Hematopoietic multipotent progenitor cell treated with erythropoietin and hydrocortisone succinate and interleukin-3 and kit ligand, for 15 days (in vitro differentiated cells): ENCODE measurements at regions not wholly inside any gene's neighbourhood (a gene's known extent, or its start where the extent isn't known, plus 50 kb on each side); places are given as distances from the start of the nearest gene placed in this dataset.

Experiments
- DNase-seq: peaks from one replicate; pipeline ENCODE4 v3.0.0-alpha.2; 2015; ENCODE audit warnings: low spot score

DNA sequence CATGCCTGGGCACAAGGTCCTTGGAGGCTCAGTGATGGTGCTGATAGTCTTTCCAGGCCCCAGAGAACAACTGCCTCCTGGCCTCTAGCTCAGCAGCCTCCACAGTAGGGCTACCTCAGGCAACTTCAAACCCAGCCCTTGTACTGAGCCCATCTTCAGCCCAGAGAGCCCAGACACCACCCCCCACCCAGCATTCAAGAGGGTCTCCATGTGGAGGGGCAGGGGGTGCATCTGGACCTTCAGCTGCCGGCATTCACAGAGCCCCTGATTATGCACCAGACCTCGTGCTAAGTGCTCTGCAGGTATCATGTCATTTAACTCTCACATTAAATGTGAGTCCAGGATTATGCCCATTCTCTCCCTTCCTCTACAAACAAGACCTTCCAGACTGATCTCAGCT, 197.0 kb upstream of the ZC3H12A start:
- DNase-seq: no peak

- no peak for DNase-seq
These were observed 193.0 kb upstream of the ZC3H12A start for GRCh38 chr1:37281354-37281753.

GRCh38 chr1:37282764-37283163, 191.6 kb upstream of the ZC3H12A start:
- no peak for DNase-seq

DNA sequence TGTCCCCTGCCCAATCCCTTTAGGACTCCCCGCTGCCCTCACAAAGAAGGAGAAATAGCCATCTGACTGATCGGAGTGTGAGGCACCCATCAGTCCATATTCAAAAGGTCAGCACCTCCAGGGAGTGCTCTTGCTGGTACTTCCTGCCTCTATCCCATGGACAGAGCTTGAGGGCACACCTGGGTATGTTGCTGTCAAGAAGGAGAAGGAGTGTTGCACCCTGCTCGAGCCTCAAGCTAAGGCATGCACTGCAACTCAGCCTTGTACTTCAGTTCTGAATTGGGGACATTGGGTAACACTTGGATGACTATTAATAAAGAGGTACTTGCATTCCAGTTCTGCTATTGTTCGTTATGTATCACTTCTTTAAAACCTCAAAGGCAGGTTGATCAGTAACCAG, 190.3 kb upstream of the ZC3H12A start:
- no peak for DNase-seq

DNA sequence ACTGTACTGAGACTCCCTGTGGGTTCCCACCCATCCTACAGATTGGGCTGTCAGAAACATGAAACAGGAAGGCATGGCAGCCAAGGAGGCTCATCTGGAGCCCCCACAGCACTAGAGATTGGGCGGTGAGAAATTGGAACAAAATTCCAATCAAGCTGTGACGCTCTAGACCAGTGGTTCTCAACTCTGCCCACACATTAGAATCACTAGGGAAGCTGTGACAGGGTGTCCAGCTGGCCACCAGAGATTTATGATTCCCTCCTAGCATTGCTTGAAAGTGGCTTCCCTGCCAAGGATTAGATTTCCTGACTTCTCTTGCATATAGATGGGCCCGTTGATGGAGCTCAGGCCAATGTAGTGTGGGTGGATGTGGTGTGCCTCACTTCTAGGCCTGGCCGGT, 187.5 kb upstream of the ZC3H12A start:
- no peak for DNase-seq

DNA sequence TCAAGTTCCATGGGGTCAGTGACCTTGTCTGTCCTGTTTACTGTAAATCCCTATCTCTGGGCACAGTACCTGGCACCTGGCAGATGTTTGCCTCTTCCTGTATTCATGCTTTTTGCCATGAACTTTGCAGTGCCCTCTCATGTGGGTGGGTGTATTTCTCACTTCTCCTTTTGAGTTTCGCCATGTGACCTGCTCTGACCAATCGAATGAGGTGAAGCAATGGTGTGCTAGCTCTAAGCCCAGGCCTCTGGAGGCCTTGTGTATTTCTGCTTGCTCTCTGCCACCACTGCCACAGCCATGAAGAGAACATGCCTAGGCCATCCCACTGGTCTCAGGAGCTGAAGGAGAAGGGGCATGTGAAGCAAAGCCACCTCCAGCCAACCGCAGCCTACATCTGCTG, 185.5 kb upstream of the ZC3H12A start:
- DNase-seq: no peak

GRCh38 chr1:37290718-37291117, 183.7 kb upstream of the ZC3H12A start:
- no peak for DNase-seq

DNA sequence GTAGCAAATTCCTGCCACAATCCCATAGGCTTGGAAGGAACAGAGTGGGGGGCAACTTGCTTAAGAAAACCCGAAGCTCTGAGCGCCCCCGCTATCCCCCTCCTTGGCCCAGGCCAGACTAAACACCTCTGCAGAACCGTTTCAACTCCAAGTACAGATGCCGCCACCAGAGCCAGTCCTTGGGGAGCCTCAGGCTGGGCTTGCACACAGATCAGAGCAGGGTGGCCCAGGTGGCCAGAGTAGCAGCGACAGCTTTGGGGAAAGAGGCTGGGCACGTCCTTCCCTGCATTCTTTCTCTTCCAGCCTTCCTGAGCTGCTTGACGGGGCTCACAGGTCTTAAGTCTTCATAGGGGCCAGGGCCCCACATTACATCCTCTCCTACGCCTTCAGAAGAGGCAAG, 181.6 kb upstream of the ZC3H12A start:
- no peak for DNase-seq

GRCh38 chr1:37294096-37294495, 180.3 kb upstream of the ZC3H12A start:
- no peak for DNase-seq

DNA sequence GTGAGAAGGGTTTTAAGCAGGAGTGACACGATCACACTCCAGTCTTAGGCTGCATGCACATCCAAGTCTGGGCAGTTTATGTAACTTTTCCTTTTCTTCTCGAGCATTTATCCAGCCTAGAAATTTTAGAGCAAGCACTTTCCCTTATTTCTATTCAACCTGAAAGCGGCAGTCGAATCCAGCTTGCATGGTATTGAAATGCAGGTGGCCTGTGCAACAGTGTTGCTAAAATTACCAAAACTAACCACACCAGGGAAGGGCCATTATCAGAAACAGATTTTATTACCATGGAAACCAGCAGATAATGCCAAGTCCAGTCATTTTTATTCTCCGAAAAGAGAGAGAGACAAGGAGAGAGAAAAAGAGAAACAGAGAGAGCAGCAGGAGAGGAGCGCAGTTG, 179.9 kb upstream of the ZC3H12A start:
- no peak for DNase-seq

- no peak for DNase-seq
These were observed 175.6 kb upstream of the ZC3H12A start for GRCh38 chr1:37298769-37299168.

DNA sequence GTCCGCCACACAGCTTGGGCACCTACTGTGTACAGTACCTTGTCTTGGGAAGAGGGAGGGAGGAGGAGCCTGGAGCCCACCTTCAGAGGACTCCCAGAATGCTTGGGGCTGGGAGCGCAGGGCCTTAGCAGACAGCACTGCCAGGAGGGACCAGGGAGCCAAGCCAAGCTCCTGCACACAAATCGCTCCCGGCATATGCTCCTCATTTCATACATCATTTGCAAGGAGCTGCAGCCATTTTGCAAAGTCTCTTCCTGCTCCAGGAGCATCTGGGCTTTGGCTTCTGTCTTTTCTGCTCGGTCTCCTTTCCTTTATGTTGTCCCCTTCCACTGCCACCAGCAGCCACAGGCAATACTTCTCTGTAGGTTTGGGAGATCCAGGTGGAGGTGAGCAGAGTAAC, 175.2 kb upstream of the ZC3H12A start:
- no peak for DNase-seq

DNA sequence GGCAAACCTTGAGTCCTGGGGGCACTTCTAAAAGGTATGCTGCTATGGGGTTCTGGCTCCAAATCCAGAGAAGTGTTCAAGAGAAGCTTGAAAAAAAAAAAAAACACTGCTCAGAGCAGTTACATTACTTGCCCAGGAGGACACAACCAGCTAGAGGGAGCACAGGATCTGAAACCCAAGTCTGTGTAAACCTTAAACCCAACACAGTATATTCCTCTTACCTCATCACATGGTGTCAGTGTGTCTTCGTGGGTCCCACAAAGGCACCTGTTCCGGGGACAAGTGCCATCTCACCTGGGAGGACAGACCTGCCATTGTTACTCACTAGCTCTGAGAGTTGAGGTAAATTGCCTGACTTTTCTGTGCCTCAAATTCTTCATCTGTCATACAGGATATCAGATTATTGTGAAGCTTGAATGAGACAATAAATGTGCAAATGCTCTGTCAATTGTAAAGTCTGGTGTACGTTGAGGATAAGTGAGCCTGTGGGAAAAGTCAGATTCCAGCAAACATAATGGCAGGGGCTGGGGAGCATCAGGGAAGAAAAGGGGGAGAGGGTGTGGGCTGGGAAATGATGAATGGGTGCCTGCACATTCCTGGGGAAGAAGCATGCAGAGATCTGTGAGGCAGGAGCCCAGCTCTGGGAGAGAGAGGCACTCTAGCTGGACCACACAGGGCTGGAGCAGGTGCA, 170.4 kb upstream of the ZC3H12A start:
- DNase-seq: no peak

GRCh38 chr1:37305108-37305507, 169.3 kb upstream of the ZC3H12A start:
- no peak for DNase-seq

DNA sequence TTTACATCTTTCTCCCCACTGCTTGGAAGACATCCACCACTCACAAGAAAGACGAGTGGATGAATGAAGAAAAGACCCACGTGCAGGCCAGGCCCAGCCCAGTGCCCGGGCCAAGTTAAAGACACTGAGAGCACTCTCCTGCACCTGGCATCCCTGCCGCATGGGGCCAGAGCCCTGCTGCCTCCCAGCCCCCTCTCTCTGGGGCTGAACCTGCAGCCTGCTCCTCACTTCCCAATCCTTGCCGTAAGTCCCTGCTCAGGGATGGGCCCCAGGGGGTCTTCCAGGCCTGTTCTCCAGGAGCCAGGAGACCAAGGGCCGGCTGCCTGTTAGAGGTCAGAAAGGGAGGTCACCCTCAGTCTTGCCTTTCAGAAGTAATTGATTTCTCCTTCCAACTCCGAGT, 168.5 kb upstream of the ZC3H12A start:
- DNase-seq: no peak

- DNase-seq: no peak
These were observed 167.9 kb upstream of the ZC3H12A start for GRCh38 chr1:37306461-37306860.

GRCh38 chr1:37306871-37307270, 167.5 kb upstream of the ZC3H12A start:
- no peak for DNase-seq

DNA sequence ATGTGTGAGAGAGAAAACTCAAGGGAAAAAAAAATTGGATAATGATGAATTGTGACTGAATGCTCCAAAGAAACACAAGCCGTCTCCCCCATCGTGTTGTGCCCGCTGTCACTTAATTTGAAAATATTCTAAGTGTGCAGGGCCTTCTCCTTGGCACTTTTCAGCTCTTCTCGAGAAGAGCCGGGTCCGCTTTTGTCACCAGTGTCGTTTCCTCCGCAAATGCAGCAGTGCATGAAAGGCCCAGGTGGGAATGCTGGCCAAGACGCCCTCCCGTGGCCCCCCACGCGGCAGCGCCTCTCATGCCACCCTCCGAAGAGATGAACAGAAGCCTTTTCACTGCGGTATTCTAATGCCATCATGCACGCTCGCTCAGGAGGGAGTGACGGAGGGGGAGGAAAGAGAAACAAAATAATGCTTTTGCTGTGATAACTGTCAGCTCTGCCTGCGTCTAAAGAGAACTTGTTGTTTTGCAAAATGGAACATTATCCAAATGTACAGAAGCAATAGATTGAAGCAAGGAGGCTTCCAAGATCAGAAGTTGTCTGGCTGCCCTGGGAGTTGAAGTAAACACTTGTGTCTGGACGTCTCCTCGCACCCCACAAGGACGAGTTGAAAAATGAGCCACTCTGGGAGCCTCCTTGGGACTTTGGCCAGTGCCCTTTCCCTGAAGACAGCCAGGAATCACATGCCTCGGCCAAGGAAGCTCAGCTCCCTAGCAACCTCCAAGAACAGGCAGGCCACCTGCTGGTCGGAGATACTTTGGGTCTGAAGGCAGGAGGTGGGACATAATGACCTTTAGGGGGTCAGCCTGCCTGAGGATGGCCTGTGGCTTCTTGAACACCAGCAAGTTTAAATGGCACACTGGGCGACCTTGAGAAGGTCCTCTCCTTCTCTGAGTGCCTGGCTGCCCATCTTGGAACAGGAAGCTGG, 166.1 kb upstream of the ZC3H12A start:
- DNase-seq: no peak

DNA sequence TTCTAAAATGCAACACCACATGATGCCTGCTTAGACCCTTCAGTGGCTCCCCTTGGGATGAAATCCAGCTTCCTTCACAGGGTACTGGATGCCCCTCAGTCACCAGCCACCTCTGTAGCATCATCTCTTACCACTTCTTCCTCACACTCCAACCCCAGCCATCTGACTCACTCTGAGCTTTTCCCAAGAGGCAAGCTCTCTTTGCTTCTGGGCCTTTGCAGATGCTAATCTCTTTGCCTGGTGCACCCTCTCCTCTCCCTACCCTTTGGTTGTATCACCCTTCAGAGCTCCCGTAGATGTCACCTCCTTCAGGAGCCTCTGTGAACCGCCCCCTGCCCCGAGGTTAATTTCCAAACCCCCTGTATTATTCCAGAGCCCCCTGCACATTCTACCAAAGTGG, 164.8 kb upstream of the ZC3H12A start:
- no peak for DNase-seq

DNA sequence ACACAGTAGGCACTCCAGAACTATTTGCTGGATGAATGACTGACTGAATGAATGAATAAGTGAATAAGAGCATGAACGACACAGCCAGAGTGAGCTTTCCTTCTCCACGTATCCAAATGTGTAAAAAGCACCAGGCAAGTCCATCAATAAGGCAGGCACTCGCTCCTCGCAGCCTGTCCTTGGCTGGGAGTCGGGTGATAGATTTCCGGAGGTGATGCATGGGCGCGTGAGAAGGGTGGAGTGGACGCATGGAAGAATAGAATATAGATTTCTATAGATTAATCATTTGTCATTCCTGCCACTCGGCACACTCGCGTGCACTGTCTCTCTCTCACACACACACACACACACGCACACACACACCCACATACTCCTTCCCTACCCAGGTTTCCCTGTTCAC, 164.3 kb upstream of the ZC3H12A start:
- DNase-seq: no peak

GRCh38 chr1:37315371-37315846, 159.0 kb upstream of the ZC3H12A start:
- no peak for DNase-seq

DNA sequence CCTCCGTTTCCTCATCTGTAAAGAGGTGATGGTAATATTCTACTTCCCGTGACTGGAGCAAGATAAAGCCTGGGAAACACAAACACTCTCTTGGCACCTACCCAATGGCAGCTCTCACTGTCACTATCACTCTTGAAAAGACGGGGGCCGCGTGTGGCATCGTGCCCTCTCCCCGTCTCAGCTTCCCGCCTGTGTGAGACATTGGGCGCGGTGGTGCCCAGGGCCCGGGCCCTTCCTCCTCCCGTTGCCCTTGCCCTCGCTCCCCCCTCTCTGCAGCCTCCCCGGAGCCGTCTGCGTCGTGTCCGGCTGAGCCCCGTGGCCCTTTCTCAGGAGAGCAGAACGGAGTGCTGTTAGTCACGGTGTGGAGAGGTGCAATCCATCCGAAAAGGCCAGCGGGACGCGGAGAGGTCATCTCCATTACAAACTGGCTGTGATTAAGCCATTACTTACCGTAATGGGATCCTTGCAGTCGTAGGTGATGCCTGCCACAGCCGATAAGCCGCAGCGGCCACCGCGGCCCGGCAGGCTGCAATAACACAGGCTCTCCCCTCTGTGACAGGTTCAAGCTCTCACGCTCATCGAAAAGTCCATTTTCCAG, 156.4 kb upstream of the ZC3H12A start:
- DNase-seq: no peak

DNA sequence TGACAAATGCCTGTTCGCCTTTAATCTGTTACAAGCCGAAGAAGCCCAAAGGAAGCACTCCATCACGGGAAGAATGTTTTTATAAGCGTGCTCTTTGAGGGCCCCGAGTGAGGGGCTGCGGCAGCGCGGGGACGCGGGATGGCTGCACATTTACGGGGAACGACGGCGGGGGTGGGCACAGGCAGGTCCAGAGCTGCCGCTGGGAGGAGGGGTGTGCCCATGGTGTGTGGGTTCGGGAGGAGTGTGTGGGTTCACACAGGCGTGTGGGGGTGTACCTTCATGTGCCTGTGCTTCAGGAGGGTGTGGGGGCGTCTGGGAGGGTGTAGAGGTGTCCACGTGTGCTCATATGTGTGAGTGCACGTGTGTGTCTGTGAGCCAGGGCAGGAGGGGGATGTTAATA, 155.9 kb upstream of the ZC3H12A start:
- no peak for DNase-seq
